ENCODE measurements at regions not wholly inside any gene's neighbourhood (a gene's known extent, or its start where the extent isn't known, plus 50 kb on each side); places are given as distances from the start of the nearest gene placed in this dataset.

- H3K4me1 Mint-ChIP-seq = peaks cover 32% of the 10 kb centered on the region
- Histone ChIP-seq H3K4me2 (replicated peaks; ENCODE audit: low read depth, low read length, poor library complexity, severe bottlenecking) (no peak overlapping the region), H3K4me1 (ENCODE audit: control insufficient read depth in 2 of 2, insufficient read depth in 2 of 2, low read length in 2 of 2) (peaks cover 24 to 33% of the 10 kb centered on the region in 2 donors), H2AFZ (ENCODE audit: insufficient read depth, low read depth, low read length, poor library complexity, severe bottlenecking) (no peak overlapping the region), H3K9ac (ENCODE audit: low read length) (no peak overlapping the region), H3K9me3 (ENCODE audit: control extremely low read depth in 1 of 3, control insufficient read depth in 2 of 3, insufficient read depth in 1 of 3, low read length in 2 of 3) (peaks cover 0 to 6% (median 0%) of the 10 kb centered on the region in 3 donors), H3K4me3 (ENCODE audit: control extremely low read depth in 1 of 5, extremely low read depth in 1 of 5, insufficient read depth in 1 of 5, low read depth in 2 of 5, low read length in 4 of 5) (no peak overlapping the region), H3K27me3 (replicated peaks in 1 of 4; ENCODE audit: control extremely low read depth in 1 of 4, control insufficient read depth in 3 of 4, insufficient read depth in 4 of 4, low read length in 3 of 4) (no peaks in the 10 kb centered on the region), H3K27ac (ENCODE audit: low read length in 2 of 2) (no peak overlapping the region), H3K36me3 (replicated peaks in 1 of 2; ENCODE audit: control extremely low read depth in 1 of 2, control insufficient read depth in 1 of 2, extremely low read depth in 1 of 2, insufficient read depth in 2 of 2, low read length in 1 of 2) (no peaks in the 10 kb centered on the region), H3K79me2 (ENCODE audit: control insufficient read depth, insufficient read depth, low read length) (no peaks in the 10 kb centered on the region), H4K20me1 (ENCODE audit: control insufficient read depth, insufficient read depth, low read length, poor library complexity, severe bottlenecking) (no peaks in the 10 kb centered on the region)
- no peak for DNase-seq
- H3K4me3 Mint-ChIP-seq = no peak overlapping the region
- ChIA-PET POLR2A (no interaction called here), CTCF (interaction anchor here (0.9 to 1.7 kb wide), 7 partner anchors 15 to 1026 kb away, joined by 4 to 5 read pairs (median 4); no protein-coding TSS in a partner anchor)
- 78% methylated on average over 3 of the region's 3 CpGs for WGBS (ENCODE audit: insufficient coverage)
- H3K27me3 Mint-ChIP-seq = no peaks in the 10 kb centered on the region
- TF ChIP-seq EZH2 (IDR thresholded peaks at IDR 0.05; ENCODE audit: borderline replicate concordance, insufficient read depth, low read depth, low read length, poor library complexity, severe bottlenecking) = no peak
- TF ChIP-seq, protein P1, sequence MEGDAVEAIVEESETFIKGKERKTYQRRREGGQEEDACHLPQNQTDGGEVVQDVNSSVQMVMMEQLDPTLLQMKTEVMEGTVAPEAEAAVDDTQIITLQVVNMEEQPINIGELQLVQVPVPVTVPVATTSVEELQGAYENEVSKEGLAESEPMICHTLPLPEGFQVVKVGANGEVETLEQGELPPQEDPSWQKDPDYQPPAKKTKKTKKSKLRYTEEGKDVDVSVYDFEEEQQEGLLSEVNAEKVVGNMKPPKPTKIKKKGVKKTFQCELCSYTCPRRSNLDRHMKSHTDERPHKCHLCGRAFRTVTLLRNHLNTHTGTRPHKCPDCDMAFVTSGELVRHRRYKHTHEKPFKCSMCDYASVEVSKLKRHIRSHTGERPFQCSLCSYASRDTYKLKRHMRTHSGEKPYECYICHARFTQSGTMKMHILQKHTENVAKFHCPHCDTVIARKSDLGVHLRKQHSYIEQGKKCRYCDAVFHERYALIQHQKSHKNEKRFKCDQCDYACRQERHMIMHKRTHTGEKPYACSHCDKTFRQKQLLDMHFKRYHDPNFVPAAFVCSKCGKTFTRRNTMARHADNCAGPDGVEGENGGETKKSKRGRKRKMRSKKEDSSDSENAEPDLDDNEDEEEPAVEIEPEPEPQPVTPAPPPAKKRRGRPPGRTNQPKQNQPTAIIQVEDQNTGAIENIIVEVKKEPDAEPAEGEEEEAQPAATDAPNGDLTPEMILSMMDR (IDR thresholded peaks at IDR 0.05) = no peak
- no peak overlapping the region for H3K27ac Mint-ChIP-seq
- ATAC-seq (ENCODE audit: low read depth) = no peak
- no peaks in the 10 kb centered on the region for H3K9me3 Mint-ChIP-seq (ENCODE audit: insufficient read depth)
- intact Hi-C loops (cut with micrococcal nuclease) = no loop called here
Observed at GRCh38 chr2:11904941-11905340, 158.5 kb downstream of the LPIN1 start.

DNA sequence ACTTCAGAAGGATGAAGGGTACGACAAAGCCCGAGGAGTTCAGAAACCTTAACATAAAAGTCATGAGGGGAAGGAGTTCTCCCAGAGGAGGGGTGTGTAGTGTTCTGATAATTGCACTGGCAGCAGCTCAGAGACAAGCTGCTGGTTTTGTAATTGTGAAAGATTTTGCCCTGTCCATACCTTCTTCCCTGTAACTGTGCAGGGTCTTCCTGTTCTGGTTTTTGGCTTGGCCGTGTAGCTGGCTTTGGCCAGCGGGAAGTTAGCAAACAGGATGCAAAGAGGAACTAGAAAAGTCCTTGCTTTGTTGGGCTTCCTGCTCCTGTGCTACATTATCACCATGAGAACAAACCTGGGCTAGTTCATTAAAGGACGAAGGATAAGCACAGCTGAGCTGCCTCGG lies 160.8 kb downstream of the LPIN1 start:
- peaks cover 0 to 3% (median 0%) of the 10 kb centered on the region in 3 donors for H3K9me3 ChIP-seq (ENCODE audit: control extremely low read depth in 1 of 3, control insufficient read depth in 2 of 3, insufficient read depth in 1 of 3, low read length in 2 of 3)
- H3K79me2 ChIP-seq (ENCODE audit: control insufficient read depth, insufficient read depth, low read length) = no peaks in the 10 kb centered on the region
- no peaks in the 10 kb centered on the region for H3K27me3 Mint-ChIP-seq
- H3K4me2 ChIP-seq (replicated peaks; ENCODE audit: low read depth, low read length, poor library complexity, severe bottlenecking) = peak overlapping the region; percentile 24
- no peaks in the 10 kb centered on the region for H3K9me3 Mint-ChIP-seq (ENCODE audit: insufficient read depth)
- H3K4me1 ChIP-seq (ENCODE audit: control insufficient read depth in 2 of 2, insufficient read depth in 2 of 2, low read length in 2 of 2) = peaks cover 24 to 33% of the 10 kb centered on the region in 2 donors
- ChIA-PET POLR2A (no interaction called here), CTCF (interaction anchor here (1.4 to 1.5 kb wide), 2 partner anchors 809 to 1023 kb away, joined by 3 to 6 read pairs; no protein-coding TSS in a partner anchor)
- no peak overlapping the region for H3K4me3 ChIP-seq (ENCODE audit: control extremely low read depth in 1 of 5, extremely low read depth in 1 of 5, insufficient read depth in 1 of 5, low read depth in 2 of 5, low read length in 4 of 5)
- TF ChIP-seq, protein P1 (IDR thresholded peaks at IDR 0.05) = no peak
- no peak for TF ChIP-seq EZH2 (IDR thresholded peaks at IDR 0.05; ENCODE audit: borderline replicate concordance, insufficient read depth, low read depth, low read length, poor library complexity, severe bottlenecking)
- no peaks in the 10 kb centered on the region for H3K36me3 ChIP-seq (replicated peaks in 1 of 2; ENCODE audit: control extremely low read depth in 1 of 2, control insufficient read depth in 1 of 2, extremely low read depth in 1 of 2, insufficient read depth in 2 of 2, low read length in 1 of 2)
- no peaks in the 10 kb centered on the region for H3K27me3 ChIP-seq (replicated peaks in 1 of 4; ENCODE audit: control extremely low read depth in 1 of 4, control insufficient read depth in 3 of 4, insufficient read depth in 4 of 4, low read length in 3 of 4)
- H3K4me1 Mint-ChIP-seq = peaks cover 33% of the 10 kb centered on the region
- ATAC-seq (ENCODE audit: low read depth) (no peak), DNase-seq (peak; percentile 20)
- peak overlapping the region; percentile 3 for H3K4me3 Mint-ChIP-seq
- intact Hi-C loops (cut with micrococcal nuclease) = no loop called here
- no peaks in the 10 kb centered on the region for H4K20me1 ChIP-seq (ENCODE audit: control insufficient read depth, insufficient read depth, low read length, poor library complexity, severe bottlenecking)
- peak overlapping the region; percentile 12 for H2AFZ ChIP-seq (ENCODE audit: insufficient read depth, low read depth, low read length, poor library complexity, severe bottlenecking)
- no peak overlapping the region for H3K9ac ChIP-seq (ENCODE audit: low read length)
- H3K27ac ChIP-seq (ENCODE audit: low read length in 2 of 2) = no peak overlapping the region
- 41% methylated on average over 4 of the region's 6 CpGs for WGBS (ENCODE audit: insufficient coverage)
- H3K27ac Mint-ChIP-seq = peak overlapping the region; percentile 39

All from B cell (primary cell).